ENCODE measurements at regions not wholly inside any gene's neighbourhood (a gene's known extent, or its start where the extent isn't known, plus 50 kb on each side); places are given as distances from the start of the nearest gene placed in this dataset.

DNA sequence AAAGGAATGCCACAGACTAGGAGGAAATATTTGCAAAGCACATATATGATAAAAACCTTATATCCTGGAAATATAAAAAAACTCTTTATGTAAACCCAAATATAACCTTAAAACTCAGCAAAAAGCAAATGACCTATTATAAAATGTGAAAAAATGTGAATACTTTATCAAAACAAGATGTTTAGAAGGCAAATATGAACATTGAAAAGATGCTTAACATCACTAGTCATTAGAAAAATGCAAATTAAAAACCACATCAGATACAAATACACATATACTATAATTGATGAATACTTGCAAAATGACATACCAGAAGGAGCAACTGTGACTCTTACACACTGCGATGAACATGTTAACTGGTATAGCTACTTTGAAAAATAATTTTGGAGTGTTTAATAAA lies 511.2 kb upstream of the LRRC4C start:
- TF ChIP-seq ZNF274 (IDR thresholded peaks at IDR 0.05; ENCODE audit: low read depth, low read length): no peak
- no peak for TF ChIP-seq SUZ12 (IDR thresholded peaks at IDR 0.05; ENCODE audit: extremely low read depth, insufficient read depth, insufficient read length)

Data from NT2/D1 (cell line).